Lower leg skin (tissue), 4 donors: ENCODE measurements at regions not wholly inside any gene's neighbourhood (a gene's known extent, or its start where the extent isn't known, plus 50 kb on each side); places are given as distances from the start of the nearest gene placed in this dataset.
A peak's percentile ranks its signal among the peaks of the same experiment; 100 is the strongest.

Experiments
- DNase-seq, 2 donors: peaks; one replicate each; pipeline ENCODE4 v3.0.0-alpha.2; 2019; ENCODE audit warnings: low spot score in 2 of 2
- H3K4me3 ChIP-seq: fragments of 200-600 bp; sonication (generic); 2 replicates; pipeline ENCODE4 v1.5.1; 2017; ENCODE audit warnings: mild to moderate bottlenecking, low read depth; ENCODE audit not compliant: poor library complexity, severe bottlenecking
- POLR2A ChIP-seq, 2 donors: fragments of 450-650 bp; IDR thresholded peaks; one replicate each; pipeline ENCODE4 v1.6.1; 2016 to 2017; ENCODE audit warnings: antibody characterized with exemption in 2 of 2, mild to moderate bottlenecking in 1 of 2, moderate library complexity in 1 of 2
- WGBS, 2 donors: methylation state at CpG; one replicate each; pipeline ENCODE4 v1.1.5; 2018; 5-methylcytosine and 5-hydroxymethylcytosine counted together
- intact Hi-C: fragments of 100-400 bp; cut with DNase I; formaldehyde crosslinking; loops from one replicate; pipeline ENCODE4 v1.15.0; 2023; ENCODE audit warnings: low total_unique reads
- TF ChIP-seq, protein P1 (sequence below), 3 donors: fragments of 450-650 bp; IDR thresholded peaks; one replicate each; pipeline ENCODE4 v1.5.1; 2016; ENCODE audit warnings: antibody characterized with exemption in 3 of 3, mild to moderate bottlenecking in 3 of 3, moderate library complexity in 2 of 3

DNA sequence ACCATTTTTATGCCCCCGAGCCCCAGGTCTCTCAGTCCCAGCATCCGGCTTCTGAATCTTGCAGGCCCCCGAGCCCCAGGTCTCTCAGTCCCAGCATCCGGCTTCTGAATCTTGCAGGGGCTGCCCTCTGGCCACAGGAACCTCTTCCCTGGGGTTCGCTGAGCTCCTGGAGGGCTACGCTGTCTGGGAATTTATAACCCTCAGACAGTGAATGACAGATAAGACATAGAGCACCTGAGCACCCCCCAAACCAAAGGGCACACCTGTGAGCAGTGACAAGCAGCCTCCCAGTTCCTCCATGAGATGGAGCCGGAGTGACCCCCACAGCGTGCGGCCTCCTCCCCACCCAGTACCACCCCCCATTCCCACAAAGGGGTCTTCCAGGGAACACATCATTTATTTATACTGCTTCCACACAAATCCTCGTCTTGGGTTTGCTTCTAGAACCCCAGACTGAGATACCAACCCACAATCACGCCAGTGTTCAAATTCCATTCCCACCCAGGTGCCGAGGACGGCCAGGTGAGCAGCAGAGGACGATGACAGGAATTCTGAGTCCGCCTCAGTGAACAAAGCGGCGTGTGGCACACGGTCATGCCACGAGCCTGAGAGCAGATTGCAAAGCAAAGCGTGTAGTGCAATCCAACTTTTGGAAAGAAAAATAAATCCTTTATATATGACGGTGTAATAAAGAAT, 57.7 kb upstream of the FAM20C start:
- no peak overlapping the region for H3K4me3 ChIP-seq
- DNase-seq = peak in 1 of 2 donors; percentile 23
- WGBS, 2 donors = 86 to 91% methylated on average over 21 of the region's 21 CpGs
- TF ChIP-seq POLR2A (IDR thresholded peaks at IDR 0.05) = no peak
- TF ChIP-seq, protein P1, sequence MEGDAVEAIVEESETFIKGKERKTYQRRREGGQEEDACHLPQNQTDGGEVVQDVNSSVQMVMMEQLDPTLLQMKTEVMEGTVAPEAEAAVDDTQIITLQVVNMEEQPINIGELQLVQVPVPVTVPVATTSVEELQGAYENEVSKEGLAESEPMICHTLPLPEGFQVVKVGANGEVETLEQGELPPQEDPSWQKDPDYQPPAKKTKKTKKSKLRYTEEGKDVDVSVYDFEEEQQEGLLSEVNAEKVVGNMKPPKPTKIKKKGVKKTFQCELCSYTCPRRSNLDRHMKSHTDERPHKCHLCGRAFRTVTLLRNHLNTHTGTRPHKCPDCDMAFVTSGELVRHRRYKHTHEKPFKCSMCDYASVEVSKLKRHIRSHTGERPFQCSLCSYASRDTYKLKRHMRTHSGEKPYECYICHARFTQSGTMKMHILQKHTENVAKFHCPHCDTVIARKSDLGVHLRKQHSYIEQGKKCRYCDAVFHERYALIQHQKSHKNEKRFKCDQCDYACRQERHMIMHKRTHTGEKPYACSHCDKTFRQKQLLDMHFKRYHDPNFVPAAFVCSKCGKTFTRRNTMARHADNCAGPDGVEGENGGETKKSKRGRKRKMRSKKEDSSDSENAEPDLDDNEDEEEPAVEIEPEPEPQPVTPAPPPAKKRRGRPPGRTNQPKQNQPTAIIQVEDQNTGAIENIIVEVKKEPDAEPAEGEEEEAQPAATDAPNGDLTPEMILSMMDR (IDR thresholded peaks at IDR 0.05) = no peak
- intact Hi-C loops = no loop called here

- TF ChIP-seq POLR2A (IDR thresholded peaks at IDR 0.05) = no peak
- TF ChIP-seq, protein P1 (IDR thresholded peaks at IDR 0.05) = no peak
- intact Hi-C loops = no loop called here
- DNase-seq = peak in 1 of 2 donors; percentile 77
- 89 to 92% methylated on average over 7 of the region's 7 CpGs for WGBS, 2 donors
- H3K4me3 ChIP-seq = no peak overlapping the region
Measured at GRCh38 chr7:135257-135653, 57.1 kb upstream of the FAM20C start.

GRCh38 chr7:135731-136645, 56.4 kb upstream of the FAM20C start:
- WGBS, 2 donors = 84 to 86% methylated on average over 12 of the region's 12 CpGs
- DNase-seq = no peak
- intact Hi-C loops = no loop called here
- TF ChIP-seq POLR2A (IDR thresholded peaks at IDR 0.05) = no peak
- TF ChIP-seq, protein P1 (IDR thresholded peaks at IDR 0.05) = no peak
- no peak overlapping the region for H3K4me3 ChIP-seq

DNA sequence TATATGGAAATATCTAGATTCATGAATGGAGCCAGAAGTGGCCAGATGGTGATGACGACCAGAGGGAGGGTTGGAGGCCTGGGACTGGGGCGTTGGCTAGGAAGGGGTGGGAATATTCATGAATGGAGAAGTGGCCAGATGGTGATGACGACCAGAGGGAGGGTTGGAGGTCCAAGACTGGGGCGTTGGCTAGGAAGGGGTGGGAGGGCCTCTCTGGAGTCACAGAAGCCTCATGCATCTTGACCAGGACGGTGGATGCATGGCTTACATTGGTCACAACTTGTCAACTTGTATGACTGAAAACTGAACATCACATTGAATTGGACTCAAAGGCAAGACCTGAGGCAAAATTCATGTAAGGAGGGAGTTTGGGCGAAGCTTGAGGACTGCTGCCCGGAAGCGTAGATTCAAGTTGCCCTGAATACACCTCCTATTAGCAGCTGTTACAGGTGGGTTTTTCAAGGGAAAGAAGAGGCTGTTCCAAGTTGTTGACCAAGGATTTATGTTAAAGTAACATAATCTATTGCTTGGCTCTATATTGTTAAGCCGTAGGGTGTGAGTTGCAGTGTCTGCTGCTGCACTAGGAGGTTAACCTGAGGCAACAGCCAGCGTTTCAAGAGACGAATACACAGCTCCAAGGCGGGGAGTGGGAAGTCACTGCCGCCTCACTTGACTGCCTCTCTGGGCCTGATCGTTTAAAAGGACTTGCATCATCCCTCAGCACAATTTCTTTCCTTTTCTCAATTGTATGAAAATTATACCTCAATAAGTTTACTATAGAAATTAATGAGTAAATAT, 55.1 kb upstream of the FAM20C start:
- no peak overlapping the region for H3K4me3 ChIP-seq
- whole genome bisulfite sequencing, 2 donors = 71 to 76% methylated on average over 14 of the region's 14 CpGs
- TF ChIP-seq, protein P1 (IDR thresholded peaks at IDR 0.05) = no peak
- TF ChIP-seq POLR2A (IDR thresholded peaks at IDR 0.05) = no peak
- peak in 1 of 2 donors; percentile 34 for DNase-seq
- intact Hi-C loops = no loop called here

DNA sequence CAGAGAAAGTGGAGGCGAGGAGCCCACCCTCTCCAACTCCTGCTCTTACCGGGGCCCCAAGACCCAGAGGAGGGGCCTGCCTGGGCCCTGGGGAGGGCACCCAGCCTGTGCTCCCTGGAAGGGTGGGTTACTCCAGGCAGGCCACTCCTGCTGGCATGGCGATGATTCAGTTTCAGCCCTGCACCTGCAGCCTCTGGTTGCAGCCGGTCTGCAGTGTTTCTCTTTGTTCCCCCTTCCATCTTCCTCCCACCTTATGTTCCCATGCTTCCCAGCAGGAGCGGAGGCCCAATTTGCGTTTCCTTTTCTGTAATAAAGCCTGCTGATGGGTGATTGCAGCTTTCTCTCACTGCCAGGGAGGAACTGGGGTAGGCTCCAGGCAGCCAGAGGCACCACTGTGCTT, 53.2 kb upstream of the FAM20C start:
- no peak for DNase-seq
- H3K4me3 ChIP-seq = no peak overlapping the region
- intact Hi-C loops = no loop called here
- no peak for TF ChIP-seq POLR2A (IDR thresholded peaks at IDR 0.05)
- 64 to 69% methylated on average over 6 of the region's 6 CpGs for WGBS, 2 donors
